Esophagus muscularis mucosa (tissue), 4 donors: ENCODE measurements at regions not wholly inside any gene's neighbourhood (a gene's known extent, or its start where the extent isn't known, plus 50 kb on each side); places are given as distances from the start of the nearest gene placed in this dataset.

Source experiments
- DNase-seq: peaks from one replicate; pipeline ENCODE4 v3.0.0-alpha.2; 2017; ENCODE audit errors: extremely low spot score
- H3K27ac ChIP-seq, 4 donors: fragments of 200-600 bp; sonication (generic); replicated peaks in 1 of 4; 1 replicate in 3 of 4; 2 replicates in 1 of 4; pipeline ENCODE4 v1.5.1; 2016 to 2019; ENCODE audit warnings: mild to moderate bottlenecking in 1 of 4
- H3K27me3 ChIP-seq, 4 donors: fragments of 200-600 bp; sonication (generic); one replicate each; pipeline versions ENCODE4 v1.5.1 to v1.6.0; 2016 to 2019
- H3K36me3 ChIP-seq, 4 donors: fragments of 200-600 bp; sonication (generic); one replicate each; pipeline ENCODE4 v1.5.1; 2016 to 2019
- H3K4me1 ChIP-seq, 4 donors: fragments of 200-600 bp; sonication (generic); one replicate each; pipeline ENCODE4 v1.5.1; 2016 to 2019
- H3K4me3 ChIP-seq, 4 donors: fragments of 200-600 bp; sonication (generic); 1 replicate in 2 of 4; 2 replicates in 2 of 4; pipeline ENCODE4 v1.5.1; 2016 to 2019; ENCODE audit warnings: mild to moderate bottlenecking in 4 of 4, moderate library complexity in 1 of 4
- H3K9me3 ChIP-seq, 4 donors: fragments of 200-600 bp; sonication (generic); 1 replicate in 3 of 4; 2 replicates in 1 of 4; pipeline ENCODE4 v1.5.1; 2016 to 2019
- CTCF ChIP-seq, 3 experiments: fragments of 200-600 bp in 2 of 3; fragments of 450-650 bp in 1 of 3; sonication (generic) in 2 of 3; IDR thresholded peaks; one replicate each; pipeline ENCODE4 v1.5.1; 2017 to 2019; ENCODE audit warnings: antibody characterized with exemption in 3 of 3, mild to moderate bottlenecking in 2 of 3, moderate library complexity in 1 of 3
- EP300 ChIP-seq: sonication (generic); formaldehyde crosslinking; IDR thresholded peaks from one replicate; pipeline ENCODE4 v1.6.1; 2017; ENCODE audit warnings: antibody characterized with exemption
- POLR2A ChIP-seq: fragments of 450-650 bp; IDR thresholded peaks from one replicate; pipeline ENCODE4 v1.6.1; 2017; ENCODE audit warnings: antibody characterized with exemption, moderate library complexity, mild to moderate bottlenecking, low read depth
- POLR2AphosphoS5 ChIP-seq, 2 donors: sonication (generic); formaldehyde crosslinking; IDR thresholded peaks; one replicate each; pipeline ENCODE4 v1.6.1; 2017; ENCODE audit warnings: antibody characterized with exemption in 2 of 2
- WGBS: methylation state at CpG from one replicate; pipeline ENCODE4 v1.1.5; 2018; 5-methylcytosine and 5-hydroxymethylcytosine counted together
- intact Hi-C: fragments of 100-400 bp; cut with DNase I; formaldehyde crosslinking; loops from one replicate; pipeline ENCODE4 v1.15.1; 2023

GRCh38 chr2:12396699-12397098 is 320.0 kb upstream of the TRIB2 start:
- 96% methylated on average over 6 of the region's 6 CpGs for WGBS
- Histone ChIP-seq H3K9me3 (no peaks in the 10 kb centered on the region), H3K4me3 (no peak overlapping the region), H3K4me1 (no peaks in the 10 kb centered on the region), H3K36me3 (no peaks in the 10 kb centered on the region), H3K27ac (no peak overlapping the region), H3K27me3 (no peaks in the 10 kb centered on the region)
- no peak for DNase-seq
- intact Hi-C loops, result no loop called here
- no peak for TF ChIP-seq POLR2AphosphoS5 (IDR thresholded peaks at IDR 0.05)
- no peak for TF ChIP-seq EP300
- TF ChIP-seq CTCF (IDR thresholded peaks at IDR 0.05), result no peak
- no peak for TF ChIP-seq POLR2A

GRCh38 chr2:12397854-12398253 is 318.9 kb upstream of the TRIB2 start:
- DNase-seq, result no peak
- H3K27ac ChIP-seq, result no peak overlapping the region
- no peak overlapping the region for H3K4me3 ChIP-seq
- no peaks in the 10 kb centered on the region for H3K36me3 ChIP-seq
- intact Hi-C loops, result no loop called here
- TF ChIP-seq EP300 (no peak), POLR2A (no peak), CTCF (IDR thresholded peaks at IDR 0.05) (no peak), POLR2AphosphoS5 (IDR thresholded peaks at IDR 0.05) (no peak)
- no peaks in the 10 kb centered on the region for H3K4me1 ChIP-seq
- 82% methylated on average over 9 of the region's 9 CpGs for WGBS
- H3K27me3 ChIP-seq, result no peaks in the 10 kb centered on the region
- H3K9me3 ChIP-seq, result no peaks in the 10 kb centered on the region

- no peaks in the 10 kb centered on the region for H3K36me3 ChIP-seq
- no peak for TF ChIP-seq CTCF (IDR thresholded peaks at IDR 0.05)
- no peak for TF ChIP-seq POLR2AphosphoS5 (IDR thresholded peaks at IDR 0.05)
- no peak for TF ChIP-seq POLR2A
- TF ChIP-seq EP300, result no peak
- H3K9me3 ChIP-seq, result no peaks in the 10 kb centered on the region
- H3K27me3 ChIP-seq, result no peaks in the 10 kb centered on the region
- no peak overlapping the region for H3K4me3 ChIP-seq
- intact Hi-C loops, result no loop called here
- H3K4me1 ChIP-seq, result no peaks in the 10 kb centered on the region
- DNase-seq, result no peak
- H3K27ac ChIP-seq, result no peak overlapping the region
- 91% methylated on average over 3 of the region's 3 CpGs for WGBS
These were observed 317.5 kb upstream of the TRIB2 start for GRCh38 chr2:12399240-12399639.

GRCh38 chr2:12400543-12400942 is 316.2 kb upstream of the TRIB2 start:
- no peak overlapping the region for H3K27ac ChIP-seq
- TF ChIP-seq POLR2A, result no peak
- H3K4me3 ChIP-seq, result no peak overlapping the region
- H3K27me3 ChIP-seq, result no peaks in the 10 kb centered on the region
- no peaks in the 10 kb centered on the region for H3K9me3 ChIP-seq
- no peak for DNase-seq
- no peaks in the 10 kb centered on the region for H3K4me1 ChIP-seq
- WGBS, result 59% methylated on average over 3 of the region's 3 CpGs
- intact Hi-C loops, result no loop called here
- H3K36me3 ChIP-seq, result no peaks in the 10 kb centered on the region

GRCh38 chr2:12402440-12403139 is 314.1 kb upstream of the TRIB2 start:
- H3K9me3 ChIP-seq, result no peaks in the 10 kb centered on the region
- H3K27ac ChIP-seq, result no peak overlapping the region
- intact Hi-C loops, result no loop called here
- H3K36me3 ChIP-seq, result no peaks in the 10 kb centered on the region
- WGBS, result 100% methylated on average over 3 of the region's 5 CpGs
- TF ChIP-seq POLR2AphosphoS5 (IDR thresholded peaks at IDR 0.05) (no peak), POLR2A (no peak), CTCF (IDR thresholded peaks at IDR 0.05) (no peak), EP300 (no peak)
- H3K27me3 ChIP-seq, result no peaks in the 10 kb centered on the region
- DNase-seq, result no peak
- no peak overlapping the region for H3K4me3 ChIP-seq
- H3K4me1 ChIP-seq, result no peaks in the 10 kb centered on the region
